Spleen (tissue), 11 donors: ENCODE measurements at regions not wholly inside any gene's neighbourhood (a gene's known extent, or its start where the extent isn't known, plus 50 kb on each side); places are given as distances from the start of the nearest gene placed in this dataset.

Experiments used
- DNase-seq: peaks from one replicate; pipeline ENCODE4 v3.0.0-alpha.2; 2020
- H3K27ac ChIP-seq, 8 donors: fragments of 200-600 bp; sonication (generic) in 7 of 8; 1 replicate in 4 of 8; 2 replicates in 4 of 8; pipeline versions ENCODE4 v1.5.0 to v1.8.0; 2016 to 2021; ENCODE audit warnings: inconsistent platforms in 4 of 8, mild to moderate bottlenecking in 4 of 8, moderate library complexity in 1 of 8
- H3K27me3 ChIP-seq, 7 donors: fragments of 200-600 bp; sonication (generic) in 6 of 7; replicated peaks in 1 of 7; 1 replicate in 4 of 7; 2 replicates in 3 of 7; pipeline versions ENCODE4 v1.5.0 to v1.8.0; 2016 to 2021; ENCODE audit warnings: inconsistent platforms in 3 of 7, mild to moderate bottlenecking in 1 of 7
- H3K36me3 ChIP-seq, 6 donors: fragments of 200-600 bp; sonication (generic) in 5 of 6; 1 replicate in 4 of 6; 2 replicates in 2 of 6; pipeline versions ENCODE4 v1.5.0 to v1.8.0; 2016 to 2021; ENCODE audit warnings: inconsistent platforms in 2 of 6
- H3K4me1 ChIP-seq, 6 donors: fragments of 200-600 bp; sonication (generic) in 5 of 6; 1 replicate in 3 of 6; 2 replicates in 3 of 6; pipeline versions ENCODE4 v1.5.0 to v1.8.0; 2016 to 2021; ENCODE audit warnings: inconsistent platforms in 3 of 6
- H3K4me3 ChIP-seq, 8 donors: fragments of 200-600 bp; sonication (generic) in 7 of 8; 1 replicate in 4 of 8; 2 replicates in 4 of 8; pipeline versions ENCODE4 v1.5.0 to v1.8.0; 2016 to 2021; ENCODE audit warnings: inconsistent platforms in 4 of 8, mild to moderate bottlenecking in 4 of 8, moderate library complexity in 2 of 8
- H3K9me3 ChIP-seq, 8 donors: fragments of 200-600 bp; sonication (generic) in 7 of 8; 1 replicate in 4 of 8; 2 replicates in 4 of 8; pipeline versions ENCODE4 v1.5.0 to v1.8.0; 2016 to 2021; ENCODE audit warnings: inconsistent platforms in 4 of 8
- POLR2A ChIP-seq, 3 donors: fragments of 450-650 bp; IDR thresholded peaks; one replicate each; pipeline ENCODE4 v1.5.1; 2017; ENCODE audit warnings: antibody characterized with exemption in 3 of 3, mild to moderate bottlenecking in 1 of 3
- POLR2AphosphoS5 ChIP-seq, 3 donors: sonication (generic); formaldehyde crosslinking; IDR thresholded peaks; one replicate each; pipeline ENCODE4 v1.5.1; 2017; ENCODE audit warnings: antibody characterized with exemption in 3 of 3
- WGBS, 5 donors: extraction: QIAGEN DNeasy Blood & Tissue Kit in 3 of 5; methylation state at CpG; one replicate each; pipeline versions ENCODE4 v1.1.5 to v1.1.7; 2013 to 2018; 5-methylcytosine and 5-hydroxymethylcytosine counted together
- intact Hi-C: fragments of 100-400 bp; cut with DNase I; formaldehyde crosslinking; loops from one replicate; pipeline ENCODE4 v1.15.0; 2023; ENCODE audit warnings: low total_unique reads
- TF ChIP-seq, protein P1 (sequence below), 11 experiments: fragments of 200-600 bp in 7 of 11; fragments of 450-650 bp in 4 of 11; sonication (generic) in 4 of 11; IDR thresholded peaks in 8 of 11; conservative IDR thresholded peaks in 3 of 11; 1 replicate in 7 of 11; 2 replicates in 4 of 11; pipeline versions ENCODE4 v1.4.0 to v1.8.0; 2016 to 2021; ENCODE audit warnings: antibody characterized with exemption in 11 of 11, inconsistent platforms in 4 of 11, mild to moderate bottlenecking in 1 of 11
- donor health status: healthy with polysubstance abuse.
- donor health status: DM: no; HTN: no; CAD: no; lungs with moderate emphysema.
- donor health status: DM: no; HTN: no; CAD: no.
- donor health status: Bipolar disorder and iron deficiency.
- donor health status: healthy.
- donor health status: DM: no; HTN: no; CAD: no.
- donor health status: DM: yes; HTN: yes; CAD: no.

DNA sequence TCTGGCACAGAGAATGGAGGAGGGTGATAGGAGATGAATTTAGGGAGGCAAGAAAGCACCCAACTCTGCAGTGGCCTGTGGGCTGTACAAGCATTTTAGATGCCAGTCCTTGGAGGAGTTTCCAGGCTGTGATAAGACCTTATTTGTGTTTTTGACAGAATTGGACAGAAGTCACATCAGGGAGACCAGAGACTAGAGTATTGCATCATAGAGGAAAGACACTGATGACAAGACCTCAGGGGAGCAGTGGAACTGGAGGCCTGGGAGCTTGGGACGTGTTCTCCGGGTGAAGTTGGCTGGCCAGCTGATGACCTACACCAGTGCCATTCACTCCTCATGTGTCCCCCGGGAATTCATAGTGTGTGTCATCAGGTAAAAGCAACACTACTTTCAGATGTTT is 284.0 kb upstream of the ZFP42 start:
- Histone ChIP-seq H3K36me3 (no peaks in the 10 kb centered on the region), H3K9me3 (peaks cover 0 to 57% (median 26%) of the 10 kb centered on the region in 8 donors), H3K4me3 (no peak overlapping the region), H3K27me3 (no peaks in the 10 kb centered on the region), H3K27ac (no peak overlapping the region), H3K4me1 (no peaks in the 10 kb centered on the region)
- WGBS, 5 donors, result 77 to 93% (median 89%) methylated on average over 3 of the region's 3 CpGs
- no peak for TF ChIP-seq POLR2AphosphoS5 (IDR thresholded peaks at IDR 0.05)
- no peak for DNase-seq
- intact Hi-C loops, result no loop called here

DNA sequence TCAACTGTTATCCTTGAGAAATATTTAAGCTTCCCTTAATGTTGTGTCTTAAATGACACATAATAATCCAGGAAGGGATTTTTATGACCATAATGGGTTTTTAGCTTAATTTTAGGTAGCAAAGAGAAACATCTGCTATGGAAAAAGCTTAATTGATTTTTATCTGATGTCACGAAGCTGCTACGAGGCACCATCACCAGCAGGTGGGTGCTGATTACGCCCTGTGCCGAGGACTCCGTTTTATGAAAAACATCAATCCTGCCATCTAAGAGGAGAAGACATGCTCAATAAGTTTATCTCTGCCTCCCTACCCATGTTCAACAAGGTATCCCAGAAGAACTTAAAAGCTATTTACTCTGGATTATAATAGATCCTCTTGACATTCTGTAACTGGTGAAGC is 280.6 kb upstream of the ZFP42 start:
- Histone ChIP-seq H3K4me3 (no peak overlapping the region), H3K4me1 (no peaks in the 10 kb centered on the region), H3K27me3 (no peaks in the 10 kb centered on the region), H3K27ac (no peak overlapping the region), H3K36me3 (no peaks in the 10 kb centered on the region), H3K9me3 (peaks cover 0 to 29% (median 2%) of the 10 kb centered on the region in 8 donors)
- no peak for DNase-seq
- TF ChIP-seq, protein P1, sequence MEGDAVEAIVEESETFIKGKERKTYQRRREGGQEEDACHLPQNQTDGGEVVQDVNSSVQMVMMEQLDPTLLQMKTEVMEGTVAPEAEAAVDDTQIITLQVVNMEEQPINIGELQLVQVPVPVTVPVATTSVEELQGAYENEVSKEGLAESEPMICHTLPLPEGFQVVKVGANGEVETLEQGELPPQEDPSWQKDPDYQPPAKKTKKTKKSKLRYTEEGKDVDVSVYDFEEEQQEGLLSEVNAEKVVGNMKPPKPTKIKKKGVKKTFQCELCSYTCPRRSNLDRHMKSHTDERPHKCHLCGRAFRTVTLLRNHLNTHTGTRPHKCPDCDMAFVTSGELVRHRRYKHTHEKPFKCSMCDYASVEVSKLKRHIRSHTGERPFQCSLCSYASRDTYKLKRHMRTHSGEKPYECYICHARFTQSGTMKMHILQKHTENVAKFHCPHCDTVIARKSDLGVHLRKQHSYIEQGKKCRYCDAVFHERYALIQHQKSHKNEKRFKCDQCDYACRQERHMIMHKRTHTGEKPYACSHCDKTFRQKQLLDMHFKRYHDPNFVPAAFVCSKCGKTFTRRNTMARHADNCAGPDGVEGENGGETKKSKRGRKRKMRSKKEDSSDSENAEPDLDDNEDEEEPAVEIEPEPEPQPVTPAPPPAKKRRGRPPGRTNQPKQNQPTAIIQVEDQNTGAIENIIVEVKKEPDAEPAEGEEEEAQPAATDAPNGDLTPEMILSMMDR (IDR thresholded peaks at IDR 0.05 in 8 of 11, conservative IDR thresholded peaks at IDR 0.05 in 3 of 11), result no peak
- TF ChIP-seq POLR2AphosphoS5 (IDR thresholded peaks at IDR 0.05) (no peak), POLR2A (IDR thresholded peaks at IDR 0.05) (no peak)
- intact Hi-C loops, result no loop called here
- 89 to 98% (median 95%) methylated on average over 5 of the region's 5 CpGs for WGBS, 5 donors

DNA sequence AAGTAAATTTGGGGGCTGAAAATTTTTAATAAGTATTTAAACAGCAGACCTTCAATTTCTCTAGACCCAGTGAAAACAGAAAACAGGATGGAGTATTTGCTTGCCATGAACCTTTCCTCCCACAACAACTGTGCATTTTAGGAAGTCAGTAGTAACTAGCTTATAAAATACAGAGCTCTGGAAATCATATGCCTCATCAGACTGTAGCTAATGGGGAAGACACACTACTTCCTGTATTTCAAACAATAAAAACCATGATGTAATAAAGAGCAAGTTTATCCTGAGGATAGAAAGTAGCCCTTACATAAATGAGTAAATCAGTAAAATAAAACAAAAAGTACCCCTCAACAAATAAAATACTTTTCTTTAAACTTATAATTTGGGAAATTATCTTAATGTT is 280.1 kb upstream of the ZFP42 start:
- no peak for DNase-seq
- TF ChIP-seq POLR2AphosphoS5 (IDR thresholded peaks at IDR 0.05) (no peak), POLR2A (IDR thresholded peaks at IDR 0.05) (no peak)
- TF ChIP-seq, protein P1 (IDR thresholded peaks at IDR 0.05 in 8 of 11, conservative IDR thresholded peaks at IDR 0.05 in 3 of 11), result no peak
- intact Hi-C loops, result no loop called here

DNA sequence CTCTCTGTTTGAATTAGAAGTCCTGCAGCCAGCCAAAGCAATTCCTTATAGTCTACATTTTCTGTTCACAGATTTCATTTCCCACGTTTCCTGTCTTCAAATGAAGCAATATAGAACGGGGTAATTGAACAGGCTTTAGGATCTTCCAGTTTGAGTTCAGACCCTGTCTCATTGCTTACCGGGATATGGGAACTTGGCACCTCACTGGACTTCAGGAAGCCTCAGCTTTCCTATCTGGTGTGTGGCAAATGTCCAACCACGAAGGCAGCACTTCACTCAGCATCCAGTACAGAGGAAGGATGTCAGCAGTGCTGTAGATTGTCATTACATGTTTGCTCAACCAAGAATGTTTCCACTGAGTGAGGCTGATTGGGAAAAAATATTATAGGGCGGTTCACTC is 271.1 kb upstream of the ZFP42 start:
- no peaks in the 10 kb centered on the region for H3K36me3 ChIP-seq
- 46 to 57% (median 51%) methylated on average over 5 of the region's 5 CpGs for WGBS, 5 donors
- no peaks in the 10 kb centered on the region for H3K27me3 ChIP-seq
- no peak for DNase-seq
- intact Hi-C loops, result no loop called here
- peaks cover 0 to 21% (median 4%) of the 10 kb centered on the region in 8 donors for H3K9me3 ChIP-seq
- H3K27ac ChIP-seq, result no peak overlapping the region
- TF ChIP-seq POLR2AphosphoS5 (IDR thresholded peaks at IDR 0.05), result no peak
- TF ChIP-seq, protein P1 (IDR thresholded peaks at IDR 0.05 in 8 of 11, conservative IDR thresholded peaks at IDR 0.05 in 3 of 11), result no peak
- TF ChIP-seq POLR2A (IDR thresholded peaks at IDR 0.05), result no peak
- no peak overlapping the region for H3K4me3 ChIP-seq
- H3K4me1 ChIP-seq, result no peaks in the 10 kb centered on the region

More for the DNA sequence above, 280.1 kb upstream of the ZFP42 start:
- H3K9me3 ChIP-seq, result peaks cover 0 to 24% (median 1%) of the 10 kb centered on the region in 8 donors
- no peaks in the 10 kb centered on the region for H3K36me3 ChIP-seq
- no peaks in the 10 kb centered on the region for H3K4me1 ChIP-seq
- no peak overlapping the region for H3K27ac ChIP-seq
- H3K4me3 ChIP-seq, result no peak overlapping the region
- H3K27me3 ChIP-seq, result no peaks in the 10 kb centered on the region

DNA sequence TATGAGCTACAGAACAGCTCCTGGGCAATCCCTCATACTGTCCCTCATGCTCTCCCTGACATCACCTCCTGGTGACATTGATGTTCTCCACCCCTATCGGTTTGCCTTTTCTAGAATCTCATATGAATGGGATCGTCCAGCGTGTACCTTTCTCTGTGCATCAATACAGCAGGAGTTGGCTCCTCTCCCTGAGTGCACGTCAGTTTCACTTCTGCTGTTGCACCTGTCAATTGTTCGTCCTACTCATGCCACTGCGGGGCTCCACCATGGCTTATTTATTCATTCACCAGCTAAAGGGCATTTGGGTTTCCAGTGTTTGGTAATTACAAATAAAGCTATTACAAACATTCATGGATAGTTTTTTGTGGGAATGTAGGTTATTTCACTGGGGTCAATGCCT is 269.1 kb upstream of the ZFP42 start:
- Histone ChIP-seq H3K4me1 (no peaks in the 10 kb centered on the region), H3K27ac (no peak overlapping the region), H3K9me3 (peaks cover 0 to 41% (median 22%) of the 10 kb centered on the region in 8 donors), H3K27me3 (no peaks in the 10 kb centered on the region), H3K36me3 (no peaks in the 10 kb centered on the region), H3K4me3 (no peak overlapping the region)
- intact Hi-C loops, result no loop called here
- TF ChIP-seq, protein P1 (IDR thresholded peaks at IDR 0.05 in 8 of 11, conservative IDR thresholded peaks at IDR 0.05 in 3 of 11), result no peak
- TF ChIP-seq POLR2A (IDR thresholded peaks at IDR 0.05), result no peak
- no peak for TF ChIP-seq POLR2AphosphoS5 (IDR thresholded peaks at IDR 0.05)
- 83 to 94% (median 89%) methylated on average over 6 of the region's 6 CpGs for WGBS, 5 donors
- no peak for DNase-seq
